PC-3 (cell line): ENCODE measurements at regions not wholly inside any gene's neighbourhood (a gene's known extent, or its start where the extent isn't known, plus 50 kb on each side); places are given as distances from the start of the nearest gene placed in this dataset.

Experiments
- EZH2phosphoT487 ChIP-seq: fragments of 300-600 bp; sonication (generic); IDR thresholded peaks from 2 replicates; pipeline ENCODE4 v1.6.1; 2018; ENCODE audit warnings: mild to moderate bottlenecking, antibody characterized with exemption, low read length, borderline replicate concordance
- TF ChIP-seq, protein P1 (sequence below): fragments of 300-600 bp; sonication (generic); conservative IDR thresholded peaks from 2 replicates; pipeline ENCODE4 v1.5.1; 2017; ENCODE audit warnings: antibody characterized with exemption, low read depth, mild to moderate bottlenecking, low read length

DNA sequence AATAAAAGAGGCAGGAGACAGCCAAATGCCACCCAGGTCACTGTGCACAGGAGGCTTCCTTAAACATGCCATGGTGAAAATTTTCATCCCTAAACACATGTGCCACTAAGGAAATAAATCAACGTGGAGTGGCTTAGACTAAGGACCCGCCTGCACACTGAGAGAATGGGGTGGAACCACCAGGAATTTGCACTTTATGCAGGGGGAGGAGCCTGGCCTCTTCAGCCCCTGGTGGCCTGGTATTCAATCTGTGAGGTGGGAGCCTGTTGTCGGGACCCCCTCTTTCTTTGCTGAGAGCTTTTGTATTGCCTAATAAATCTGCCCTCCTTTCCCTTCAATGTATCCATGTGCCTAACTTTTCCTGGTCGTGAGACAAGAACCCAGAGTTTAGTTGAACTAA is 204.6 kb upstream of the NRP1 start:
- no peak for TF ChIP-seq EZH2phosphoT487
- TF ChIP-seq, protein P1, sequence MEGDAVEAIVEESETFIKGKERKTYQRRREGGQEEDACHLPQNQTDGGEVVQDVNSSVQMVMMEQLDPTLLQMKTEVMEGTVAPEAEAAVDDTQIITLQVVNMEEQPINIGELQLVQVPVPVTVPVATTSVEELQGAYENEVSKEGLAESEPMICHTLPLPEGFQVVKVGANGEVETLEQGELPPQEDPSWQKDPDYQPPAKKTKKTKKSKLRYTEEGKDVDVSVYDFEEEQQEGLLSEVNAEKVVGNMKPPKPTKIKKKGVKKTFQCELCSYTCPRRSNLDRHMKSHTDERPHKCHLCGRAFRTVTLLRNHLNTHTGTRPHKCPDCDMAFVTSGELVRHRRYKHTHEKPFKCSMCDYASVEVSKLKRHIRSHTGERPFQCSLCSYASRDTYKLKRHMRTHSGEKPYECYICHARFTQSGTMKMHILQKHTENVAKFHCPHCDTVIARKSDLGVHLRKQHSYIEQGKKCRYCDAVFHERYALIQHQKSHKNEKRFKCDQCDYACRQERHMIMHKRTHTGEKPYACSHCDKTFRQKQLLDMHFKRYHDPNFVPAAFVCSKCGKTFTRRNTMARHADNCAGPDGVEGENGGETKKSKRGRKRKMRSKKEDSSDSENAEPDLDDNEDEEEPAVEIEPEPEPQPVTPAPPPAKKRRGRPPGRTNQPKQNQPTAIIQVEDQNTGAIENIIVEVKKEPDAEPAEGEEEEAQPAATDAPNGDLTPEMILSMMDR, result no peak
